HG03135 (cell line): ENCODE measurements at regions not wholly inside any gene's neighbourhood (a gene's known extent, or its start where the extent isn't known, plus 50 kb on each side); places are given as distances from the start of the nearest gene placed in this dataset.

Source experiments
- ATAC-seq: cut with Tn5 transposase; IDR thresholded peaks from one replicate; pipeline ENCODE4 v1.9.1; 2021; ENCODE audit warnings: mild to moderate bottlenecking, moderate library complexity; ENCODE audit not compliant: unreplicated experiment

DNA sequence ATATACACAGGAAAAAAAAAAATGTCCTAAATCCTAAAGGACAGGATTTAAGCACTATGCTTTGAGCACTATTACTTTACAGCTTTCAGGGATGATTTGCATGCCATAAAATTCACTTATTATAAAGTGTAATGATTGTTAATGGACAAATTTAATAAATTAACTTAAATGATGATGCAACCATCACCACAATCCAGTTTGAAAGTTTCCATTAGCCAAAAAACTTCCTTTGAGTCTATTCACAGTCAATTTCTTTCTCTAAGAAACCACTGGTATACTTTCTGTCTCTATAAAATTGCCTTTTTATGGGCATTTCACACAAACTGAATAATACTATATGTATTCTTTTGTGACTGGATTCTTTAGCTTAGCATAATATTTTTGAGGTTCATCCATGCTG is 111.1 kb upstream of the RIOK3 start:
- no peak for ATAC-seq

- no peak for ATAC-seq
Observed at GRCh38 chr18:23342506-23342905, 110.6 kb upstream of the RIOK3 start.

GRCh38 chr18:23350188-23350587 is 102.9 kb upstream of the RIOK3 start:
- no peak for ATAC-seq

DNA sequence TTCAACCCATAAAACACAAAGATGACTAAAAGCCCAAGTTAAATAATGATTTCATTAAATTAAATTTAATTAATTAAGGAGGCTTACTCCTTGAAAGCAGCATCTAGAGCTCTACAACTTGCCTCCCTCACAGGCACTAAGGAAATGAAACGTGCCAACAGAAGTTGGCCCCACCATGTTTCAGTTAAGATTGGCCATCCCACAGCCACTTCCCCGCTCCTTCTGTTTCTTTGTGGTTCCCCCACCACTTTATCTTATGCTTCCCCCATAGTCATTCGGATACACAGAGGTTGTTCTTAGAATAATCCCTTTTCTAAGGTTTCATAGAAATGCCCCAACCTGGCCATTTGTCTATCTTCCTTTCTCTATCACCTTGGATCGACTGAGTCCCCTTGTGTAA is 101.6 kb upstream of the RIOK3 start:
- no peak for ATAC-seq

GRCh38 chr18:23352042-23352441 is 101.0 kb upstream of the RIOK3 start:
- no peak for ATAC-seq

DNA sequence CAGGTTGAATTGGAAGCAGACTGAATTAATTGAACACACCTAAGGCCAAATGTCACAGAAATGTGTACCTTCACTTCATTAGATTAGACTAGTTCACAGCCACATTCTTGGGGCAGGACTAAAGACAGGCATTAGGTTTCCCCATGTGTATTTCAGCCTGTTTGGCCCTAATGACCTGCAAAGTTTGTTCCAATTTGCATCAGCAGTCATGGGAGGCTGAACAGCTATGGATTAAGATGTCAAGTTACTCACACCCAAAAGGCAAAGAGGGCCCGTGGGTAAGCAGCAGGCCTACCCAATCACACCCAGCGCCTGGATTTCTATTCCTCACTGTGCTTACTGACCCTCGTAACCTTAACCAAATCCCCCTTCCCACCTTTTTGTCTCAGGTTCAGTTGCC is 99.6 kb upstream of the RIOK3 start:
- peak; percentile 22 for ATAC-seq

GRCh38 chr18:23354625-23355024 is 98.5 kb upstream of the RIOK3 start:
- no peak for ATAC-seq

DNA sequence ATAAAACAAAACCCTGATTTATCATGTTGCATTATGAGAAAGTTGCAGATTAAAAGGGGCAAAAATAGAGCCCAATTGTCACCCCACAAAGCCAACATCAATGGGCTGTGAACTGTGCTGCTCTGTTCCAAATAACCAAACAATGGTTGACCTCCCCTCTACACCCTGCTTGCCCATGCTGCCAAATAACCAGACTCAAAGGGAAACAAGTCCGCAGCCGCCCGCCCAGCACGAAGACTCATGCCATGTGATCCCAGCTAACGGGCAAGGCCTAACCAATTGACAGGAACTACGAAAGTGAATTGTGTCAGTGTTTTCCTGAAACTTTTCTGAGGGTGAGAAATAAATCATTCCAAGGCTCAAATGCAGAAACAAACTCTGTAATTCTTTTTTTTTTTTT is 97.9 kb upstream of the RIOK3 start:
- ATAC-seq, result no peak

DNA sequence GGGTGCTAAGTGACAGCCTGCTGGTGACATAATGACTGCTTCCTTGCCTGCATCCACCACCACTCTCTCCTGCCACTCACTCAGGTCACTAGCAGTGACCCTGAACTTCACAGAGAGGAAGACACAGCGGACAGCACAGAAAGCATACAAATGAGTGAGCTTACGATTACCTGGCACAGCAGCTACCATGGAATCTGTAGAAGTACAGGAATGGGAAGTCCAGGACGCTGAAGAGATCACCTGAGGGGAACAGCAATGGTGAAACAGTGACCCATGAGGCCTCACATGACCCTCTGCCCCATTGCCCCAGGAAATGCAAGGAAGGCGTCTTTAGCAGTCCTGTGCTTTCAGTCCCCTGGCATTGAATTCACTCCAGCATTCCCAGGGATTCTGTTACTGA is 96.7 kb upstream of the RIOK3 start:
- ATAC-seq, result no peak

DNA sequence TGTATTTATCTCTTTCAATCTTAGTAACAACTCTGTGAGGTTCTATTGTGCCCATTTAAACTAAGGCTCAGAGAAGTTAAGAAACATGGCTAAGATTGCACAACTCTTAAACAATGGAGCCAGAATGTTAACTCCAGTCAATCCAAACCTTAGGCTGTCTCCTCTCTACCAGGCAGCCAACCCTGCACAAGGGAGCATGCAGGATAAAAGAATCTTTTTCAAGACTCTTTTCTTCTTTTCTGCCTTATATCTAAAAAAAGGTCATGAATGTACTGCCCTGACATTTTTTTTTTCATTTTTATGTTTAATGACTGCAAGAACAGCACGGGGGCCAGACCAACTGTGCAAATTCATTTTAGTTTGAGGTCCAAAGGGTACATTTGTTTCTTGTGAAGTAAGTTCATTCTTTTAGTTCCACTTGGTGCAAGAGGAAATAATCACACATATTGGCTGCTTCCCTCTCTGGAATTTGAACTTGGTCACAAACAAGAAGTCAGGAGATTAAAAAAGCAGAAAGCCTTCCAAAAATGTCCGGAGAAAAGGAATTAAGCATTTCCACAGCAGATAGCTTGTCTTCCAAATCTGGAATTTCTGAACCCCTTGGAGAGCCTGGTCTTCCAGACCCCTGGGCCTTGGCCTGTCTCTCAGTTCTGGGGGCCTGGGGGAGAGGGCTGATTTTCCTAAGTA is 96.0 kb upstream of the RIOK3 start:
- no peak for ATAC-seq

GRCh38 chr18:23357996-23358594 is 95.0 kb upstream of the RIOK3 start:
- ATAC-seq, result no peak

GRCh38 chr18:23359421-23359820 is 93.7 kb upstream of the RIOK3 start:
- no peak for ATAC-seq

DNA sequence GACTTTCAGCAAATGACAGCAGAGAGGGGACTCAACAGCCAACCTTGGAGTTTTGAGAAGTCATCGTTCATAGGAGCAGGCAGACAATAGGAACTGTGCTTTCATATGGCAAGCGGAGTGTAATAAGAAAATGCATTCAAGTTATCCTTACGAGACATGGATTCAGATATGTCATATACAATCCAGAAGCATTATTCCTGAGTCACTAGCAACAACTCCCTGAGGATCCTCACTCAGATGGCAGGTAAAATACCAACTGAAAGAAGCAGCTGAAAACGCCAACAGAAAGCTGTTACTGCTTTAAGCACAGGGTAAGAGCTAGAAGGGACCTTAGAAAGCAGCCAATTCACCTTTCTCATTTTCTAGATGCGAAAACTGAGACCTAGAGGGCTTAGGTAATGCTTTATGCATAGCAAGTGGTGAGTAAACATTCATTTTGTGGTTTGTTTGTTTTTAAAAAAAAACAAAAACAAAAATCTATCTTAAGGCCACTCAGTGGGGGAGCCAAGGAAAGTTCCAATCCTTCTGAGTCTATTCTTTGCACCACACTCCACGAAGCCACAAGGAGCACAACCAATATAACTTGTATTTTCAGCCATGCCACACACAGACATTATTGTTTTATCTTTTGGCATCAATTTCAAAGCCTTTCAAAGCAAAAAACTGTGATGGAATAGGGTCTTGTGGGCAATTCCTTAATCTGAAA is 89.1 kb upstream of the RIOK3 start:
- no peak for ATAC-seq

GRCh38 chr18:23365602-23366001 is 87.5 kb upstream of the RIOK3 start:
- ATAC-seq, result no peak

DNA sequence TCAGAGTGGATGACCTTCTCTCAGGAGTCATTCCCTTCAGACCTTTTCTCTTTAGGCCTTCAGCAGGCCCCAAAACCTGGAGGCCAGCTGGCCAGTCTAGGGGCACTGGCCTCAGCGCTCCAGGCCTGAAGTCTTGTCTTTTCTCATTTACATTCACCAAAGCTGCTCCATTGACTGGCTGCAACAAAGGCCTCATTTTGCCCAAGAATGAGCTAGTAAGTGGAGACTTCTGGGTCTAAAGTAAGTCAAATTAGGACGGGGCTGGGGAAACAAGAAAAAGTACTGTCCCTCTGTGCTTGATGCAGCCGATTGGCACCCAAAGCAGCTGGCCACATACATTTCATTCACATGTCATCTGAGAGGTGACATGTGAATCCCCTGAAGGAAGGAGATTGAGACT is 83.8 kb upstream of the RIOK3 start:
- no peak for ATAC-seq

- no peak for ATAC-seq
Observed at GRCh38 chr18:23373570-23373969, 79.5 kb upstream of the RIOK3 start.

DNA sequence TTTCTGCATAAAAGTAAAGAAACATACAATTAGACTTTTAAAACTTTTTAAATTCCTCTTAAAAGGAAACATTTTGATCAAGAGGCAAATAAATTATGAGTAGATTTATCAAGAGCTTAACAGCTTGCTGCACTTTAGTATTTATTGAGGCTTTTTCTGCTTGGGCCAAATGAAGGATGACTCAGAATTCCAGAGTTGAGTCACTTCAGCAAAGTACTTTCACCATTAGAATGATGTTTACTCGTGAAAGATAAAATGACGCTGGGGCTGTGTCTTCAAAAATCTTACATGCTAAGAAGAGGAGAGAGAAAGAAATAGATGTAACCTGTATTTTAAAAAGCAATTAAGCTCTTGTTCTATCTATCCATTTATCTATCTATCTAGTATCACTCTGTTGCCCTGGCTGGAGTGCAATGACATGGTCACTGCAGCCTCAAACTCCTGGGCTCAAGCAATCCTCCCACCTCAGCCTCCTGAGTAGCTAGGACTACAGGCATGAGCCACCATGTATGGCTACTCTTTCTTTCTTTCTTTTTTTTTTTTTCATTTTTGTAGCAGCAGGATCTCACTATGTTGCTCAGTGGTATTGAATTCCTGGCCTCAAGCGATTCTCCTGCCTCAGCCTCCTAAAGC is 75.3 kb upstream of the RIOK3 start:
- ATAC-seq, result no peak

DNA sequence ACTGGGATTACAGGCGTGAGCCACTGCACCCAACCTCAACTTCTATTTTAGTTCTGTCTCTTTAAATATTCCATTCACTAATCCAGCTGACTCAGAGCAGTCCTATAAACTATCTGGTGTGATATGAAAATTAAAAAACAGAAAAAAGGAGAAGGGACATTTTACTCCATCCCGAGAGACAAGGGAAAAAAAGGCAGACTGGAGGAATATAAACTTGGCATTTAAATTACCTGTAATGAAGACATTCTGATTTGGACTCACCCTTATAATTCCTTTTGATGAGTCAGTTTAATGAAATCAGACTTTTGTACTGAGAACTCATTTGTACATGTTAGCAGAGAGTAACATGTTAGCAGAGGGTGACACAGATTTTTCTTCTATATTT is 74.8 kb upstream of the RIOK3 start:
- ATAC-seq, result no peak

- ATAC-seq, result no peak
Observed at GRCh38 chr18:23380001-23380550, 73.0 kb upstream of the RIOK3 start.

GRCh38 chr18:23380817-23381216 is 72.3 kb upstream of the RIOK3 start:
- no peak for ATAC-seq

DNA sequence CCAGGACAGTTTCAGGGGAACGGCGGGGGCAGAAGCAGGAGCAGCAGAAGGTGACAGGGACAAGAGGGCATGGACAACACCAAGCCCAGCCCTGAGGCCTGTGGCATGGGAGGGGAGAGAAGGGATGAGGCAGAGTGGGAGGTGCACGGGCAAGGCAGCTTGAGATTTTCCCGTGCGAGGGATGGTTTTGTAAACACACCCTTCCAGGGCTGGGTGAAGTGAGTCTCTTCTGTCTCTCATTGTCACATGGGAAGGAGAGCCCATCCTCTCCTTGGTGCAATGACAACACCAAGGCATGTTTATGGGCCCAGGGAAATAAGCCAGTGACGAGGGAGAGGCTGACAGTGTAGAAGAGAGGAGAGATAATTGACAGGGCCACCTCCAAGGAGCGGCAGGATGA is 69.6 kb upstream of the RIOK3 start:
- no peak for ATAC-seq
